ENCODE measurements at regions not wholly inside any gene's neighbourhood (a gene's known extent, or its start where the extent isn't known, plus 50 kb on each side); places are given as distances from the start of the nearest gene placed in this dataset.
"Not testable (repeated sequence)": the region's sequence is repeated elsewhere in the genome, so short reads cannot be mapped to it uniquely, and the experiment has no call there.

- H3K27ac ChIP-seq: no peak overlapping the region
- no peaks in the 10 kb centered on the region for H3K4me1 ChIP-seq
- no peaks in the 10 kb centered on the region for H3K9me3 ChIP-seq
- no peaks in the 10 kb centered on the region for H3K36me3 ChIP-seq
- H3K4me3 ChIP-seq: no peak overlapping the region
- H3K27me3 ChIP-seq: no peaks in the 10 kb centered on the region
- TF ChIP-seq CTCF (IDR thresholded peaks at IDR 0.05) (no peak), POLR2A (IDR thresholded peaks at IDR 0.05) (no peak)
- DNase-seq: no peak
- intact Hi-C loops (cut with DNase I; ENCODE audit: low total_unique reads): no loop called here
Observed at GRCh38 chr2:34229998-34230397, 630.9 kb upstream of the FAM98A start.

- no peak for TF ChIP-seq CTCF (IDR thresholded peaks at IDR 0.05)
- no peak for TF ChIP-seq POLR2A (IDR thresholded peaks at IDR 0.05)
- no peaks in the 10 kb centered on the region for H3K9me3 ChIP-seq
- H3K4me3 ChIP-seq: no peak overlapping the region
- no peak for DNase-seq
- H3K27ac ChIP-seq: no peak overlapping the region
- no peaks in the 10 kb centered on the region for H3K36me3 ChIP-seq
- no peaks in the 10 kb centered on the region for H3K27me3 ChIP-seq
- intact Hi-C loops (cut with DNase I; ENCODE audit: low total_unique reads): no loop called here
- H3K4me1 ChIP-seq: no peaks in the 10 kb centered on the region
Observed at GRCh38 chr2:34215174-34215573, 616.1 kb upstream of the FAM98A start.

- H3K4me1 ChIP-seq; H3K9me3 ChIP-seq; intact Hi-C loops (cut with DNase I; ENCODE audit: low total_unique reads); H3K36me3 ChIP-seq; H3K27me3 ChIP-seq; DNase-seq; H3K4me3 ChIP-seq; H3K27ac ChIP-seq: not testable (repeated sequence)
Observed at GRCh38 chr2:34210382-34210781, 611.3 kb upstream of the FAM98A start.

- H3K4me1 ChIP-seq: no peaks in the 10 kb centered on the region
- no peak for TF ChIP-seq POLR2A (IDR thresholded peaks at IDR 0.05)
- TF ChIP-seq CTCF (IDR thresholded peaks at IDR 0.05): no peak
Observed at GRCh38 chr2:34204560-34204959, 605.5 kb upstream of the FAM98A start.

GRCh38 chr2:34201099-34201498 lies 602.0 kb upstream of the FAM98A start:
- Histone ChIP-seq H3K9me3 (no peaks in the 10 kb centered on the region), H3K27ac (no peak overlapping the region), H3K36me3 (no peaks in the 10 kb centered on the region), H3K4me1 (no peaks in the 10 kb centered on the region), H3K4me3 (no peak overlapping the region), H3K27me3 (no peaks in the 10 kb centered on the region)
- TF ChIP-seq POLR2A (IDR thresholded peaks at IDR 0.05) (no peak), CTCF (IDR thresholded peaks at IDR 0.05) (no peak)
- intact Hi-C loops (cut with DNase I; ENCODE audit: low total_unique reads): no loop called here
- no peak for DNase-seq

More at GRCh38 chr2:34204560-34204959, 605.5 kb upstream of the FAM98A start:
- intact Hi-C loops (cut with DNase I; ENCODE audit: low total_unique reads): no loop called here
- no peaks in the 10 kb centered on the region for H3K36me3 ChIP-seq
- H3K27me3 ChIP-seq: no peaks in the 10 kb centered on the region
- peaks cover 0 to 2% of the 10 kb centered on the region in 2 donors for H3K9me3 ChIP-seq
- H3K4me3 ChIP-seq: no peak overlapping the region
- no peak for DNase-seq
- no peak overlapping the region for H3K27ac ChIP-seq

- intact Hi-C loops (cut with DNase I; ENCODE audit: low total_unique reads): no loop called here
- H3K4me3 ChIP-seq: no peak overlapping the region
- TF ChIP-seq CTCF (IDR thresholded peaks at IDR 0.05) (no peak), POLR2A (IDR thresholded peaks at IDR 0.05) (no peak)
- no peaks in the 10 kb centered on the region for H3K4me1 ChIP-seq
- no peak for DNase-seq
- H3K36me3 ChIP-seq: no peaks in the 10 kb centered on the region
- no peak overlapping the region for H3K27ac ChIP-seq
- H3K27me3 ChIP-seq: no peaks in the 10 kb centered on the region
- no peaks in the 10 kb centered on the region for H3K9me3 ChIP-seq
Observed at GRCh38 chr2:34199971-34200370, 600.9 kb upstream of the FAM98A start.

All from uterus (tissue), 3 donors.